ENCODE measurements at regions not wholly inside any gene's neighbourhood (a gene's known extent, or its start where the extent isn't known, plus 50 kb on each side); places are given as distances from the start of the nearest gene placed in this dataset.

DNA sequence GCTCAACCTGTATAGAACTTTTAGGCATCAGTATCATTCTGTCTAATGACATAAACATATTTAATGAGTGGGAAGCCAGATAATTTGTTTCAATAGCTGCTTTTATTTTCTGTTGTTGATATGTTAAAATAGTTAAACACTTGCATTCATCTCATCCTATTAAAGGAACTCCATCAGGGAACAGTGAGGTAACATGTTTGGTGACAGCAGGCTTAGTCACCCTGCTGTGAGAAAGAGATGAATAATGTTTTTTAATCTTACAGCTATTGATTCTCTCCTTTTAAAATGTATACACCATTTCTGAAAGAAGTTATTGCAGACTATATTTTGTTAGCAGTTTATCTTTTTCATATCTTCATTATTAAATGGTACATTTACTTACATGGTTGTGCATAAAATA lies 123.3 kb upstream of the CWC22 start:
- TF ChIP-seq, protein P1, sequence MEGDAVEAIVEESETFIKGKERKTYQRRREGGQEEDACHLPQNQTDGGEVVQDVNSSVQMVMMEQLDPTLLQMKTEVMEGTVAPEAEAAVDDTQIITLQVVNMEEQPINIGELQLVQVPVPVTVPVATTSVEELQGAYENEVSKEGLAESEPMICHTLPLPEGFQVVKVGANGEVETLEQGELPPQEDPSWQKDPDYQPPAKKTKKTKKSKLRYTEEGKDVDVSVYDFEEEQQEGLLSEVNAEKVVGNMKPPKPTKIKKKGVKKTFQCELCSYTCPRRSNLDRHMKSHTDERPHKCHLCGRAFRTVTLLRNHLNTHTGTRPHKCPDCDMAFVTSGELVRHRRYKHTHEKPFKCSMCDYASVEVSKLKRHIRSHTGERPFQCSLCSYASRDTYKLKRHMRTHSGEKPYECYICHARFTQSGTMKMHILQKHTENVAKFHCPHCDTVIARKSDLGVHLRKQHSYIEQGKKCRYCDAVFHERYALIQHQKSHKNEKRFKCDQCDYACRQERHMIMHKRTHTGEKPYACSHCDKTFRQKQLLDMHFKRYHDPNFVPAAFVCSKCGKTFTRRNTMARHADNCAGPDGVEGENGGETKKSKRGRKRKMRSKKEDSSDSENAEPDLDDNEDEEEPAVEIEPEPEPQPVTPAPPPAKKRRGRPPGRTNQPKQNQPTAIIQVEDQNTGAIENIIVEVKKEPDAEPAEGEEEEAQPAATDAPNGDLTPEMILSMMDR (IDR thresholded peaks at IDR 0.05) = no peak
- no peak overlapping the region for H3K4me3 ChIP-seq (ENCODE audit: low read depth in 1 of 2, low read length in 1 of 2)
- H3K27me3 ChIP-seq = peaks cover 14% of the 10 kb centered on the region
- H3K36me3 ChIP-seq = no peaks in the 10 kb centered on the region
- no peak overlapping the region for H3K27ac ChIP-seq
- H3K9me3 ChIP-seq = no peaks in the 10 kb centered on the region
- no peaks in the 10 kb centered on the region for H3K4me1 ChIP-seq (ENCODE audit: control insufficient read depth in 1 of 2, insufficient read depth in 1 of 2, low read depth in 1 of 2, low read length in 1 of 2)

DNA sequence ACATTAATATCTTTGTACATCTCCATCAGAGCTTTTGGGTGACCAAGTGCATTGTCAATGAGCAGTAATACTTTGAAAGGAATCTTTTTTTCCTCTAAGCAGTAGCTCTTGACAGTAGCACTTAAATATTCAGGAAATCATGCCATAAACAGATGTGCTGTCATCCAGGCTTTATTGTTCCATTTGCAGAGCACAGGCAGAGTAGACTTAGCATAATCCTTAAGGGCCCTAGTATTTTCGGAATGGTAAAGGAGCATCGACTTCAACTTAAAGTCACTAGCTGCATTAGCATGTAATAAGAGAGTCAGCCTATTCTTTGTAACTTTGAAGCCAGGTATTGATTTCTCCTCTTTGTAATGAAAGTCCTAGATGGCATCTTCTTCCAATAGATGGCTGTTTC lies 121.8 kb upstream of the CWC22 start:
- peaks cover 14% of the 10 kb centered on the region for H3K27me3 ChIP-seq
- no peaks in the 10 kb centered on the region for H3K9me3 ChIP-seq
- H3K4me3 ChIP-seq (ENCODE audit: low read depth in 1 of 2, low read length in 1 of 2) = no peak overlapping the region
- H3K36me3 ChIP-seq = no peaks in the 10 kb centered on the region
- H3K4me1 ChIP-seq (ENCODE audit: control insufficient read depth in 1 of 2, insufficient read depth in 1 of 2, low read depth in 1 of 2, low read length in 1 of 2) = no peaks in the 10 kb centered on the region
- TF ChIP-seq, protein P1 (IDR thresholded peaks at IDR 0.05) = no peak
- no peak overlapping the region for H3K27ac ChIP-seq

DNA sequence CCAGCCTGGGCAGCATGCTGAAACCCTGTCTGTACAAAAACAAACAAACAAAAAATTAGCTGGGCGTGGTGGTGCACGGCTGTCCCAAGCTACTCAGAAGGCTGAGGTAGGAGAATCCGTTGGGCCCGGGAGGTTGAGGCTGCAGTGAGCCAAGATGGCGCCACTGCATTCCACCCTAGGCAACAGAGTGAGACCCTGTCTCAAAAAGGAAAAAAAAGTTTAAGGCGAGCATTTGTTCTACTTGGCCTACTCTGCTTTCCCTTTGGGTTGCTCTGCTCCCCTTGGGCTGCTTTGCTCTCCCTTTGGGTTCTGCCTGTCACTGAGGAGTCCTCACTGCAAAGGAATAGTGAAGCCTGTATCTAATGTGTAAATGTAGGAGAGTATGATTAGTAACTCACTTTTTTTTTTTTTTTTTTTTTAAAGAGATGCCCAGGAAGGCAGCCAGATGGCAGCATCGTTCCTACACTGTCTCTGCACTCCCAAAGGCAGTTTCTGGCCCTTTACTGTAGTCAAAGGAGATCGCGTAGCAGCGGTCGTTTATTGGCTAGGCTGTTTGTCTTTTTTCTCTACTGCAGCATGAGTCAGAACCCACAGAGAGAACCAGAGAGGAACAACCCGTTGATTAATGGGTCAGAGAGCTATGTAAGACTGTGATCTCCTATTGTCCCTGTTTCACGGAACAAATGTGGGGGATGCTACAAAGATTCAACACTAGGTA lies 118.3 kb upstream of the CWC22 start:
- Histone ChIP-seq H3K9me3 (no peaks in the 10 kb centered on the region), H3K36me3 (no peaks in the 10 kb centered on the region), H3K27me3 (peaks cover 14% of the 10 kb centered on the region), H3K4me3 (ENCODE audit: low read depth in 1 of 2, low read length in 1 of 2) (no peak overlapping the region), H3K27ac (no peak overlapping the region), H3K4me1 (ENCODE audit: control insufficient read depth in 1 of 2, insufficient read depth in 1 of 2, low read depth in 1 of 2, low read length in 1 of 2) (no peaks in the 10 kb centered on the region)
- TF ChIP-seq, protein P1 (IDR thresholded peaks at IDR 0.05) = no peak

DNA sequence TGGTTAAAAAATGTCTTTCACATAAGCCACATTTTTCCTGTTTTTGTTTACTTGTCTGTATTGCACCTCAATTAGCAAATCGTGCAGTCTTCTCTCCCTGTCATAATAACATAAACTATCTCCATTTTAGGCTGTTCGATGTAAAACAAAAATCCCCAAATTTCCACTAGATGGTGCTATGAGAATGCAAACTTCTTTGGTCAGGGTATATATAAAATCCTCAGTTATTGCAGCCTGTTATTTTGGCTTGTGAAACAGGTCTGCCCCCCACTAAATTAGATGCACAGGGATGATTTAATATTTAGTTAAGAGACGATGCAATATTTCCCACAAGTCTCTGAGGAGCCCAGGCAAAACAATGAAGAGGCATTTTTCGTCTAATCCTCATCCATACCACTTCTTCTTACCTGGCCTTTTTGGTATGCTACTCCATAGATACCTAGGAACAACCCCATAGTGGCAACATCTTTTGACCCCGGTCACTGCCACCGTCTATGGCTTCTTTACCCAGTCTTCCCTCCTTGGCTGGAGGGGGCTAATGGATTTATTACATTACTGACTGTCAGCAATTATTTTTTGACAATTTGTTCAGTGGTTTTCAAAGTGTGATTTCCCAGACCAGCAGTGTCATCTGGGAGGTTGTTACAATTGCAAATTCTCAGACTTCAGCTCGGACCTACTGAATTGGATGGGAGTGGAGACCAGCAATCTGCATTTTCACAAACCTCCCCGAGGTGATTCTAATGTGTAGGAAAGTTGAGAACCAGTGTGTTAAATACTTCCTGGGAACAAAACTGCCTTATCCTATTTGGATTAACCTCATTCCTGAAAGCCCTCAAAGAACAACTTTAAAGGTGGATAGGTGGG lies 117.4 kb upstream of the CWC22 start:
- no peaks in the 10 kb centered on the region for H3K4me1 ChIP-seq (ENCODE audit: control insufficient read depth in 1 of 2, insufficient read depth in 1 of 2, low read depth in 1 of 2, low read length in 1 of 2)
- peaks cover 14% of the 10 kb centered on the region for H3K27me3 ChIP-seq
- no peak overlapping the region for H3K27ac ChIP-seq
- no peaks in the 10 kb centered on the region for H3K36me3 ChIP-seq
- no peaks in the 10 kb centered on the region for H3K9me3 ChIP-seq
- TF ChIP-seq, protein P1 (IDR thresholded peaks at IDR 0.05) = no peak
- no peak overlapping the region for H3K4me3 ChIP-seq (ENCODE audit: low read depth in 1 of 2, low read length in 1 of 2)

DNA sequence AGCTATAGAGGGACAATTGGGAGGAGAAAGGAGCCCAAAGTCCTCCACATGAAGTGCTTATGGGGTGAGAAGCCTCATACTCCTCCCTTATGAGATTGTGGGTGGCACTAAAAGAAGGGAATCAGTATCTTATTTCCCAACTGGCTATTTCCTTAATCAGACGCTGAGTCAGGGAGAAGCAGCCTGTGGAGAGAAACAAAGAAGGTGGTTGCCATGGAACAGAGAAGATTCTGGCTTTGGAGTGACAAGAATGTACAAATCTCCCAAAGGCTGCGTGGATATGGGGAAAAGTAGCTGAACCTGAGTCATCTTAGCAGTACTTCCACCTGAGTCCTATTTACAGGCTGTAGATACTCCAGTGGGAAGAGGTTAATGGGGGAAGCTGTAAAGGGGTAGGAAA lies 115.8 kb upstream of the CWC22 start:
- TF ChIP-seq, protein P1 (IDR thresholded peaks at IDR 0.05) = no peak
- H3K4me3 ChIP-seq (ENCODE audit: low read depth in 1 of 2, low read length in 1 of 2) = no peak overlapping the region
- H3K36me3 ChIP-seq = no peaks in the 10 kb centered on the region
- H3K27ac ChIP-seq = no peak overlapping the region
- H3K27me3 ChIP-seq = peaks cover 14% of the 10 kb centered on the region
- no peaks in the 10 kb centered on the region for H3K4me1 ChIP-seq (ENCODE audit: control insufficient read depth in 1 of 2, insufficient read depth in 1 of 2, low read depth in 1 of 2, low read length in 1 of 2)
- H3K9me3 ChIP-seq = no peaks in the 10 kb centered on the region

All from neutrophil (primary cell).